ENCODE measurements at regions not wholly inside any gene's neighbourhood (a gene's known extent, or its start where the extent isn't known, plus 50 kb on each side); places are given as distances from the start of the nearest gene placed in this dataset.

DNA sequence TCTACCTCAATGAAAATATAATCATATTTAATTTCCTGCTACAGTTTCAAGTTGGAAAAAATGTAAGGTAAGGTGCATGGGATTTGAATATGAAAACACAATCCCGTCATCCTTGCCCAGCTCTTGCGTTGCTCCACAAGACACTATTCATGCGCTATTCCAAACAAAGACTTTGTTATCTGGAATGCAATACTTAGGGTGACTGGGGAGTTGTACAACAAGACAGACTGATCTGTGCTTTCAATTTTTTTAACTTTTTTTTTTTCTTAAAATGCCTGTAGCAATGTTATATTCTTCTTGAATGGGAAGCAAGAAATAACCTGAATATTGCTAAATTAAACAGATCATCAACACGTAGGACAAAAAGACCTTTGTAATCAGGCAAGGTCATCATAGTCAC lies 1077.2 kb downstream of the TTLL7 start:
- DNase-seq: no peak

GRCh38 chr1:82920418-82921248 lies 1078.3 kb downstream of the TTLL7 start:
- DNase-seq: no peak

DNA sequence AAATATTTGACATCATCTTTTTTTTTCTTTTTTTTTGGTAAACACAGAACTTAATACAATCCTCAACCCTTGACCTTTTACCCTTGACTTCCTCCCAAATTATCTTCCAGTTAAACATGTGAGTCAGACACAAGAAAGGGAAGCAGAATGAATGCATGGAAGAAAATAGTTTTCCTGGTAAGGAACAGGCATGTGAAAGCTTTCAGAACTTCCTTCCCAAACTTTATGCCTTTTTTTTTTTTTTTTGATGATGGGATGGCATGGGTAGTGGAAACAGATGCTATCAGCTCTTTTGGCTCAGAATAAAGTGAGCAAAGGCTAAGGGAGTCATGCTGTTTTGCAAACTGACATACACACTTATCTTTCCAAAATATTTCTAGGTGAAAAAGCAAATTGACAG lies 1079.1 kb downstream of the TTLL7 start:
- no peak for DNase-seq

- DNase-seq: no peak
These were observed 1091.6 kb downstream of the TTLL7 start for GRCh38 chr1:82907313-82907712.

GRCh38 chr1:82903626-82904025 lies 1095.3 kb downstream of the TTLL7 start:
- no peak for DNase-seq

- DNase-seq: no peak
These were observed 1097.4 kb downstream of the TTLL7 start for GRCh38 chr1:82901561-82901960.

- DNase-seq: no peak
These were observed 1097.8 kb downstream of the TTLL7 start for GRCh38 chr1:82901118-82901517.

DNA sequence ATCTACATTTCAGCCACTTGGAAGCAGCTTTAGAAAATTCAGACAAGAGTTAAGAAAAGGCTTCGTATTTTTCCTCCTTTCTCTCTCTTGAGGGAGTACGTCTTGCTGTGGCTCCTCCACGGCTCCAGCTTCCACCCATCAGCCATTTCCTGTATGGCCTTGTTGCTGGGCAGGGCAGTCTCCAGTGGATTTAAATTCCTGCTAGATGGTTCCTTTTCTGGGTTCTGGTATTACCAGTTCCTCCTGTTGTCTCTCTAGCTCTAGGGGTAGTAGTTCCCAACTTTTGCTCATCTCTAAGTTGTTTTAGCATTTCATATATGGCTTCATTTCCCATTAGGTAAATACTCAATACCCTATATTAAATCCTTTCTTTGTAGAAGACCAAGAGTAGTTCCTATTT lies 1098.3 kb downstream of the ADGRL2 start:
- DNase-seq: no peak

DNA sequence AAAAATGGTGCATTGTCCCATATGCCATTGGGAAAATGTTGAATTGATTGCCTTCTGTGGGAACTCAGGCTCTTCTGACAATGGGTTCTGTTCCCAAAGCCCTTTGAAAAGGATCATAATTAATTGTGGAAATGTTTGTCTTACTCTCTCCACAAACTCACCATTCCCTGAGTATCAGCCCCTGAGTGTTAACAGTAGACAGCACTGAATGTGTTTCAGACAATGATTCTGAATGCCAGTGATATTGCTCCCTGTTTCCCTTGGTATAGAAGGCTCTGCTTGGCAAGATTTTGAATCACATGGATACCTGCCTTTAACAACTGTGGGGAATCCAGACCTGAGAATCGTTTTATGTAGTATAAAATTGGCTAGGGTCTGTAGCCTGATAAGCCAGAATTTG lies 1096.8 kb downstream of the ADGRL2 start:
- DNase-seq: no peak

DNA sequence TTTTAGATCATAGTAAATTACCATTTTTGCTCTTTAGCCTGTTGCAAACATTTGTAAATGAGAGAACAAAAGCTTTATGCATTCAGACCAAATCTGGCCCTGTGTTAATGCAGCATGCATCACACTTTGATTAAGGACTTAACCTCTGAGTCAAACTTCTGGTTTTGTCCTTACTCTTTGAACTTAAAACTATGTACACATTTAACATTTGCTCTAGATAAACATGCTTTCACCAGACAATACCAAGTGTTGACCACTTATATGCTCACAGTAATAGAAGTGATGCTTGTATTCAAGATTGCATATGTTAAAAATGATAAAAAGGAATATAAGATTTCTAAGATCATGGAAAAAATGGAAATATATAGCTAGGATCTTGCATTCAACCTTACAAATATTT lies 1095.3 kb downstream of the ADGRL2 start:
- DNase-seq: no peak

- DNase-seq: no peak
These were observed 1093.9 kb downstream of the ADGRL2 start for GRCh38 chr1:82894635-82895034.

- DNase-seq: no peak
These were observed 1093.2 kb downstream of the ADGRL2 start for GRCh38 chr1:82893712-82894470.

DNA sequence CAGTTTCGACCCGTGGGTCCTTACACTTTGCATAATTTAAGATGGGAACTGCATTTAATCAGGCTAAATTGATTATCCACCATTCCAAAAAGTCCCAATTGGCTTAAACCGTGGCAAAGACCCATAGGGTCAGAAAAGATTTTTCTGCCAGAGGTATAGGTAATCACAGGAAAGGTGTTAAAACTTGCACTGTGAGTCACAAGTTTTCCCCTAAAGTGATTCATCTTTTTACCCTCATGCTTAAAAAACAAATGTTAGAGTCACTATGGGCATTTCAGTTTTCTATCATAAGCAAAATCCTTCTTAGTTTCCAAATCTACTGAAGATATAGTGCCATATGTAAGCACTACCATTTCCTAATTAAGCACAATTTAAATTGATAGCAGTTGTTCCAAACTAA lies 1079.8 kb downstream of the ADGRL2 start:
- no peak for DNase-seq

- no peak for DNase-seq
These were observed 1079.1 kb downstream of the ADGRL2 start for GRCh38 chr1:82879701-82880305.

DNA sequence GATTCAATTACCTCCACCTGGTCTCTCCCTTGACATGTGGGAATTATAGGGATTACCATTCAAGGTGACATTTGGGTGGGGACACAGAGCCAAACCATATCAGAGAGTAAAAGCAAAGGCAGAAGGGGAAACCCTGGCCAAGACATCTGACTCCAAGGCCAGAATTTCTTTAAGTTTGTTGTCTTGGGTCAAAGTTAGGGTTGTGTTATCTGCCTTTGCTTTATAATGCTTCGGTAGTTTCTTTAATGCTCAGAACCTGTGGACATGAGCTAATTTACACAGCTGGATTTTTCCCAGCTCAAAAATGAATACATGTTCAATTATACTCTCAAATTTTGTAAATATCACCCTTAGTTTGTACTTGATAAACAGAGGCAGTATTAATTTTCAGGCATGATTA lies 1074.4 kb downstream of the ADGRL2 start:
- DNase-seq: no peak

DNA sequence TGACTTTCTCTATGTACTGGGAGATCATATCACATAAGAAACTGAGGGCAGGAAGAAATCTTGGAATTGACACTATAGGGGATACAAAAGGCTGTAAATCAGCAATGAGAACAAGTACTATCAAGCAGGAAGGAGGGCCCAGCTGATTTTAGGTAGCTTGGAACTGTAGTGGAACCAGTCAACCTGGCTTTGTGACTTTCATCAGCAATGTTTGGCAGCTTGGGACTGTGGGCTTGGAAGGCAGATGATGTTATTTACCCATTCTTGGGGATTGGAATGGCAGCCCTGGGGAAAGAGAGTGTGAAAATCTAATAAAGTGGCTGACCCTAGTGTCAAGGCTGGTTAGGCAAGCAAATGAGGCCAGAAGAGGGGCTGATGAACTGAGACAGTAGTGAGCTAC lies 1073.3 kb downstream of the ADGRL2 start:
- DNase-seq: no peak

GRCh38 chr1:82870332-82870731 lies 1069.6 kb downstream of the ADGRL2 start:
- no peak for DNase-seq

GRCh38 chr1:82867781-82868180 lies 1067.0 kb downstream of the ADGRL2 start:
- DNase-seq: no peak

DNA sequence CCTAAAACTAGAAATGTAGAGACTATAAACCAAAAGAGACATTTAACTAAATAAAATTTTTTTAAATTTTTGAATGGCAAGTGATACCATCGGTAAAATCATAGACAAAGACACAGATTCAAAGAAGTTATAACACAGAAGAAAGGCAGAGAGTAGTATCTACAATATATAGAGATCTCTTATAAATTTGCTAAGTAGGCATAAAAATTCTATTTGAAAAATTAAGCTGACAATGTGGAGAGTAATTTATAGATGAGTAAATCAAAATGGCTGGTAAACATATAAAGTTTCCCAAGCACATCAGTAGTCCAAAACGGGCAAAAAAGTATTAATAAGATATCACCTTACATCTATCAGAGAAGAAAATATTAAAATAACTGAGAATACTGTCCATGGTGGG lies 1061.0 kb downstream of the ADGRL2 start:
- no peak for DNase-seq

DNA sequence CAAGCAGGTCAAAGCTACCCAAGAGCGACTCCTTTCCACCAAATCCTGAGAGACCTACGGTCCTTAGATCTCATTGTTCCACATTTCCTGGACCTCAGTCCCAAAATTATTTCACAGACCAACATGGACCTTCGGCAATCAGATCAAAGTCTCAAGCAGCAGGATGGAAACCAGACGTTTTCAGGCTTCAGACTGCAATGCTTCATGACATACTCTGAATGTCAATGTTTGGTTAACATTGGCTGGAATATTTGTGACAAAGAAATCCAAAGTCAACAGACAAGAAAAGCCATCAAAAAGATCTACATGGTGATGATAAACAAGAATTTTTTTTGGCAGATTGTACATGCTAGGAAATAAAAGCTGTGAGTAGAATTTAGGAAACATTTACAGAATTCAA lies 1057.3 kb downstream of the ADGRL2 start:
- no peak for DNase-seq

DNA sequence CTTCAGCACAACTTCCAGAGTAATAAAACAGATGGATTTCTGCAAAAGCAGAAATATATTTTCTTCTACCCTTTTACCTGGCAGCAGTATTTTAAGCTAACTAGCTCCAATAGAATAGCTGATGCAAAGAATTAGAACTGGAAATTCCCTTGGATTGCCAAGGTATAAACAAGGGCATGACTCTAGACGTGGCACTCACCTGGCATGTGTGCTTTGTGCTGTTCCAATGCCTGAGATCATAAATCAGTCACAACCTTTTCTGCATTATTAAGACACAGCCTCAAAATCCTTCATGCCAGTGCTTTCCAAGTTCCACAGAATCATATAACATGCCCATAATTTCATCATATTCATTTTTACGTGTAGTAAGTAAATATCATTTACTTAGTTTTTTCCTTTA lies 1048.7 kb downstream of the ADGRL2 start:
- no peak for DNase-seq

GRCh38 chr1:82848043-82848442 lies 1047.3 kb downstream of the ADGRL2 start:
- no peak for DNase-seq

DNA sequence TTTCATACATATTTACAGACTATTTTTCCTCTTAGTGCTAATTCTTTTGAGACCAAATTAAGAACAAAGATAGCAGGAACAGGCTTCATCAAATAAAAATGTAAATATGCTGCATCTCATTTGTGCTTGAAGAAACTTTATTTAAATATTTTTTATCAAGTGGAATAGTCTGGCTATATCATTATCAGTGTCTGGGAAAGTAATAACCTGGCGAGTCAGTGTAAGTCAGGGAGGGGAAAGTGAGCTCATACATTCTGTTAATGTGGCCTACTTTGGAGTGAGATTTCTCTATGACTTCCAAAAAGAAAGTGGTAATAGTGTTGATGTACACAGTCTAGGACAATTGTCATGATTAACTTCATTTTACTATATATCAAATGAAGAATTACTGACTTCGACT lies 1045.1 kb downstream of the ADGRL2 start:
- DNase-seq: no peak
